DMS79 (cell line): ENCODE measurements at regions not wholly inside any gene's neighbourhood (a gene's known extent, or its start where the extent isn't known, plus 50 kb on each side); places are given as distances from the start of the nearest gene placed in this dataset.

Experiments
- DNase-seq: peaks from one replicate; lab custom pipeline; 2025; lab: John Stamatoyannopoulos, UW

DNA sequence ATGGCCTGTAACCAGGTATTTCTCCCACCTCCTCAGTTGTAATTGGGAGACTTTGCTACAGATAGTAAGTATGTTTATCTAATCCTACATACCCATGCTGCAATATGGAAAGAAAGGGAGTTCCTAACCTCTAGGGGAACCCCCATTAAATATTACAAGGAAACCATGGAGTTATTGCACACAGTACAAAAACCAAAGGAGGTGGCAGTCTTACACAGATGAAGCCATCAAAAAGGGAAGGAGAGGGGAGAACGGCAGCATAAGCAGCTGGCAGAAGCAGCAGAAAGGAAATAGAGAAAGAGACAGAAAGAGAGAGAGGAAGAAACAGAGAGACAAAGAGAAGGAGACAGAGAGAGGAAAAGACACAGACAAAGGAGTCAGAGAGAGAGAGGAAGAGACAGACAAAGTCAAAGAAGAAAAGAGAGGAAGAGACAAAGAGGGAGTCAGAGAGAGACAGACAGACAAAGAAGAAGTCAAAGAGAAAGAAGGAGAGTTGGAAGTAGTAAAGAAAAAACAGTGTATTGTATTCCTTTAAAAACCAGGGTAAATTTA, 142.9 kb downstream of the FASLG start:
- no peak for DNase-seq

DNA sequence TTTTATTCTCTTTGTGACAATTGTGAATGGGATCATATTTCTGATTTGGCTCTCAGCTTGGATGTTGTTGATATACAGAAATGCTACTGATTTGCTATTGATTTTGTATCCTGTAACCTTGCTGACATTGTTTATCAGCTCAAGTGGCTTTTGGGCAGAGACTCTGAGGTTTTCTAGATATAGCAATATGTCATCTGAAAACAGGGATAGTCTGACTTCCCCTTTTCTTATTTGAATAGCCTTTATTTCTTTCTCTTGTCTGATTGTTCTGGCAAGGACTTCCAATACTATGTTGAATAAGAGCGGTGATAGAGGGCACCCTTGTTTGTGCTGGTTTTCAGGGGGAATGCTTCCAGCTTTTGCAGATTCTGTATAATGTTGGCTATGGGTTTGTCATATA, 150.8 kb downstream of the FASLG start:
- no peak for DNase-seq

DNA sequence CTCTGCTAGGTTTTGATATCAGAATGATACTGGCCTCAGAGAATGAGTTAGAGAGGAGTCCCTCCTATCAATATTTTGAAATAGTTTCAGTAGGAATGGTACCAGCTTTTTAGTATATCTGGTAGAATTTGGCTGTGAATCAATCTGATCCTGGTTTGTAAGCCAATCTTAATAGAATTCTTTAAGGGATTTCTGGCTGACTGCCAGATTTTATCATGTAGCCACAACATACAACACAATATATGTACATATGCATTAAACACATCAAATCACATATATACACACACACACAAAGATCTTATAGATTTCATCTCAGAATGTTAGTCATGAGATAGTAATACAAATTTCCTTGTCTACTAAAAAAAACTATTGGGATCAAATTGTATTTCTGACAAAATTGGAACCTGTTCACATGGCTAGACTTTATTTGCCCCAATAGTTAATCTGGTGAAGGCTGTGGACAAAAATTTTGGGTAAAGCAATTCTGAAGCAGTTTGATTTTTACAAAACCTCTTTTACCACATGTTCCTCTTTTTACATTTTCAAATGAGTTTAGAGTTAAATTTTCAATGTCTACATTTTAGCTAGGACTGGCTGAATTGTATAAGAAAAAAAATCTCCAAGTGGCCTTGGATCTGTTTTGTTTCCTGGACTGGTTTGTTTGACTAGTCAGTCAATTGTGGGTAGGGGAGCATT, 151.7 kb downstream of the FASLG start:
- DNase-seq: no peak

DNA sequence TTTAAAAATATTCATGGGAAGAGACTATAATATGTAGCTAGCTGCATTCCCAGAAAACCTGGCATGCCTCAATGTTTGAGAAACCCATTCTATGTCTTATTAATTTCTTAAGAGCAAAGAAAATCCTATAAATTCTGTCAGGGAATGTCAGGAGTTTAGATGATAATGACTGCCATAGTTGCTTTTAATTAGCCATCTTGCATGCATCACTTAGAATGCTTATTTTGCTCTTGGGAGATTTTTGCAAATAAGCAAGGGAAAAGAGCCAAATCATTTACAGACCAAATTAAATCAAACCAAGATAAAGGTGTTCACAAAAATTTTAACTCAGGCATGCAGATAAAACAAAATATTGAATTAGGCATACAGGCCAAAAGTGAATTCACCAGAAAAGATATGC, 152.8 kb downstream of the FASLG start:
- DNase-seq: no peak

DNA sequence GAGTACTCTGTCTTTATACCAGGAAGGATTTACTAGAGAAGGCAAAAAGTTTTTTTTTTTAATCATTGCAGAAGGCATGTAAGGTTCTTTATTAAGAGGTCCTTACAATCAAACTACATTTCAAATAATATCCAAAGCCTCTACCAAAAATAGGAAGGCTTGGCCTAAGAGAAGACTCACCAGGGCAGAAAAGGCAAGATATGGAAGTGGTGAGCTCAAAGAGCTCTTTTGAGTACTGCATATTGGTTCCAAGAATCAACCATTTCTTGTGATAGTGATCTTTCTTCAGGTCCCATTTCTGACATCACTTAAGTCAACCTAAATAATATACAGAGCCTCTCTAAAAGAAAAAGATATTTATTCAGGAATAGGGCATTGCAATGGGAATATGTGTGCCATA, 153.2 kb downstream of the FASLG start:
- no peak for DNase-seq

DNA sequence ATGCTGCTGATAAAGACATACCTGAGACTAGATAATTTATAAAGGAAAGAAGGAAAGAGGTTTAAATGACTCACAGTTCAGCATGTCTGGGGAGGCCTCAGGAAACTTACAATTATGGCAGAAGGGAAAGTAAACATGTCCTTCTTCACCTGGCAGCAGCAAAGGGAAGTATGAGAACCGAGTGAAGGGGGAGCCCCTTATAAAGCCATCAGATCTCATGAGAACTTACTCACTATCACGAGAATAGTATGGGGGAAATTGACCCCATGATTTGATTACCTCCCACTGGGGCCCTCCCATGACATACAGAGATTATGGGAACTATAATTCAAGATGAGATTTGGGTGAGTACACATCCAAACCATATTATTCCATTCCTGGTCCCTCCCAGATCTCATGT, 154.4 kb downstream of the FASLG start:
- DNase-seq: no peak

DNA sequence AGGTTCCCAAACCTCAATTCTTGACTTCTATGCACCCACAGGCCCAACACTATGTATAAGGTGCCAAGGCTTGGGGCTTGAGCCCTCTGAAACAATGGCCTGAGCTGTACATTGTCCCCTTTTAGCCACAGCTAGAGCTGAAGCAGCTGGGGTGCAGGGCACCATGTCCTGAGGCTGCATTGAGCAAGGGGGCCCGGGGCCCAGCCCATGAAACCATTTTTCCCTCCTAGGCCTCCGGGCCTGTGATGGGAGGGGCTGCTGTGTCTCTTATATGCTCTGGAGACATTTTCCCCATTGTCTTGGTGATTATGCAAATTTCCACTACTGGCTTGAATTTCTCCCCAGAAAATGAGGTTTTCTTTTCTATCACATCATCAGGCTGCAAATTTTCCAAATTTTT, 155.5 kb downstream of the FASLG start:
- no peak for DNase-seq

DNA sequence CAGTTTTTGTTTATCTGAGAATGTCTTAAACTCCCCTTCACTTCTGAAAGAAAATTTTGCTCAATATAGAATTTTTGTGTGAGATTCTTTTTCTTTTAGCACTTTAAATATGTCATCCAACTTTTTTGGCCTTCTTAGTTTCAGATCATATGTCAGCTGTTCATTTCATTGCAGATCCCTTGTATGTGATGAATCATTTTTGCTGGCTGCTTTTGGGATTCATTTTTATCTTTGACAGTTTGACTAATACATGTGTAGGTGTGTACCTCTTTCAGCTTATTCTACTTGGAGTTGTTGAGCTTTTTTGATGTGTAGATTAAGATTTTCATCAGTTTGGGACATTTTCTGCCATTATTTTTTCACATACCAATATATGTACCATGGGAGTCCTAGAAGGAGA, 156.8 kb downstream of the FASLG start:
- DNase-seq: no peak

DNA sequence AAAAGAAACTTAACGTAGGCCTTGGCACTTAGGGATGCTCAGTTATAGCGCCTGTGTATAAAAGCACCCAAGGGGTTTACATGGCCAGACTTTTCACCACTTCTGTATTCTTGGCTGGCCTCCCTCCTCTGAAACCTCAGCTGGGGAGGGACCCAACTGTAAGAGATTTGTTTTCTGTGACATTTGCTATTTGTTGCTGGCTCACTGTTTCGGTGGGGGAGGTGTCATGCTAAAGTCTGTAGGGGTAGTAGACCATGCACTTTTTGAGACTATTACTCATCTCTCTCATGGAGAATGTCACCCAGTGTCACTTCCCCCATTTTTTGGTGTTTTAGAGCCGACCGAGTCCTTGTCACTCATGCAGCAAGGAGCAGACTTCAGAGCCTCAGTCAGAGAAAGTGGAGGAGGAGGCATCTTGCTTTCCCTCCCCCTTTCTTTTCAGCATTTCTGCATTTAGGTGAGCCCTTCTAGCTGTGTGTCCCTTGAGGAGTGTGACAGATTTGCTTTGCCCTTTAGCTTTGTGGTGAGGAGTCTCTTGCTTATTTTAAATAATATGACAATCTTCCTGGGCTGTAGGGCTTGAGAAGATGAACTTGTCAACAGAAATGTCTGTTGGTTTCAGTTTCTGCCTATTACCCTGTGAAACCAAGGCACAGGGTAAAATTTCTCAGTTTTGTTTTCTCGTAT, 160.1 kb downstream of the FASLG start:
- no peak for DNase-seq

DNA sequence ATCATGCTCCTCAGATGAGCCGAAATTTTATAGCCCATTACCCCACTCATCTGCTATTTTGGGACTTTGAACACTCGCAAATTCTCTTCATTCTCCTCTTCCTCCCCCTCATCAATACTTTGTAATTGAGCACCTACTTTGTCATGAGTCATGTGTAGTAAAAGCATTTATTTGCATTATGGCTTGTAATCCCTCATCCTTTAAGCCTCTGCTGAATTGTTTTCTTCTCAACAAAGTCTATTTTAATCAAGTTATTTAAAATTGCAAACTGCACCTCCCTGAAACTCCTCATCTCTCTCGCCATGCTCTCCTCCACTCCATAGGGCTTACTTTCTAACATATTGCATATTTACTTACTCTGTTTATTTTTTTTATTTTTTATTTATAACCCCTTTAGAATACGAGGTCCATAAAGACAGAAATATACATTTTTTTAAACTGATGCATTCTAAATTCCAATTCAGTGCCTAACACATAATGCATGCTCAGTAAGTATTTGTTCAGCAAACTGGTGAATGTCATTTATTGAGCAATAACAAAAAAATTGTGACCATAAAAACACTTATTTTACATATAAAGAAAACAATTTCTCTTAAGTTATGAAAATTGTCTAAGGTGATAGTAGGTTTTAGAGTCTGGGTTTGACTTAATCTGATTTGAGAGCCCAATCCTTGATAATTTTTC, 161.7 kb downstream of the FASLG start:
- DNase-seq: no peak

DNA sequence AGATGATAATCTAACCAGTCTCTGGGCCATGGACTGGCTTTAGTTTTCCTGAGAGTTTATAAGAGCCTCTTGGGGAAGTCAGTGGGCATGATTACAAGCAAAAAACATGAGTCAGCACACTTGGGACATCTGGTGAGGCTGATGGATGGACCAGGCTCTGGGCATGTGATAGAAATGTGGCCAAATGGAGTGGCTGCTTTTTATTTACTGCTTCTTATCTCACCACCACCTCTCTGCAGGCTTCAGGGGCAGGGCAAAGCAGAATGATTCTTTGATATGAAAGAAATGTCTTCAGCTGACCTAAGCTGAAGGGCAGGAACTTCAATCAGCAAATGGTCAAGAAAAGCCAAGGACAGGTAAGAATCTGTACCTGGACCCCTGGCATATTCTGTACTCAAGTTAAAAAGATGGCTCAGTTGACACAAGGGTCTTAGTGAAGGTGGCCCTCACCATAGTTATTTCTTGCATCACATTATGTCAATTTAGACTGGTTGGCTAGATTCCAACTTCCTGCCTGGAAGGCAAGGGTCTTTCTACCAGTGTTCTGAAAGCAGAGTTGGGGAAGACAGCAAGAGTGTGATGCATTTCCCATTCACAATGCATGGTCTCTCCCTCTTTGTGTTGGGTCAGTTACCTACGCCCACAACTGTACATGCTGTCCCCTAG, 162.8 kb downstream of the FASLG start:
- no peak for DNase-seq

DNA sequence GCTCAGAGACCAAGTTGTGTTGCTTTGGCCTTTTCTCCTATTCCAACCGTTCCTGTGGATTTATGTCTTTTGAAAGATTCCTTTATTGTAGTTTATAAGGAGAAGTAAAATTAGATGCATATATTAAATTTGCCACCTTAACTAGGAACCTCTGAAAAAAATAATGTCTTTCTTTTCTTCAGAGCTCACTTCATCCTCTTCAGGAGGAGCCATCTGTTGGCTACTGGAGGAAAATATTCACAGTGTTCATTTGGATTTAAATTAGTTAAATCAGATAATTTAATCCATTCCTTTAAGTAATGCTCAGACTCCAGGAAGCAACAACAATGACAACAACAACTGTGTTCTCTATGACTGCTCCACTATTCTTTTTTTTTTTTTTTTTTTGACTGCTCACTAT, 164.0 kb downstream of the FASLG start:
- DNase-seq: no peak

DNA sequence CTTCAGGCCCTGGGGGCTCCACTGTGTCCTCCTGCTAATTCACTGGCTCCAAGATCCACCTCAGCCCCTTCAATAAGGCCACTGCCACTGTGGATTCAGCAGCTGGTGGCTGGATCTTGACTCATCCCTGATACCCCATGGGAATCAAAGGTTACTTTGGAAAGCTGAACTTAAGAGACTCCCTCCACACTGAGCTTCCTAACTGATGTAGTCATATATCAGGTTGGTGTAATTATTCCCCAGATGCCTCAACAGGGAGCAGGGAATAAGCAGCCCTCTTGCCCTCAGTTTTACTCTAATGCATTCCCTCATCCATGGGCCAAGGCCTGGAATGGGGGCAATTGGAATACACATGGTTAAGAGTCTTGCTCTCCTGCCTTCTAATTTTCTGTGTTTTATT, 164.6 kb downstream of the FASLG start:
- DNase-seq: no peak

DNA sequence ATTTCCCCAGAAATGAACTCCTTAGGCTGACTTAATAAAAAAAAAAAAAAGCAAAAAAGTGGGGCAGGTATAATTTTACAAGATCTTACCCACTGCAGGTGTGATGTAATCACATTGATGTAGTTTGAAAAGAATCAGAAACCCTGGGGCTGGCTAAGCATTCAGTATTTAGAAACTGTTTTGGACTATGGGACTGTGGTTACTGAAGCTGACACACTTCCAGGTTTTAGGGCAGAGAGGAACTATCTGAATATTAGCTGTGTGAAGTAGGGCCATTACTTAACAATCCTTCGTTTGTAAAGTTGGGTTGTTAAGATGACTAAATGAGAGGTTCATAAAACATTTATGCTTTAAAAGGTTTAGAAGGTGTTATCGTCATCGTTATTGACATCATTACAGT, 165.3 kb downstream of the FASLG start:
- DNase-seq: no peak

DNA sequence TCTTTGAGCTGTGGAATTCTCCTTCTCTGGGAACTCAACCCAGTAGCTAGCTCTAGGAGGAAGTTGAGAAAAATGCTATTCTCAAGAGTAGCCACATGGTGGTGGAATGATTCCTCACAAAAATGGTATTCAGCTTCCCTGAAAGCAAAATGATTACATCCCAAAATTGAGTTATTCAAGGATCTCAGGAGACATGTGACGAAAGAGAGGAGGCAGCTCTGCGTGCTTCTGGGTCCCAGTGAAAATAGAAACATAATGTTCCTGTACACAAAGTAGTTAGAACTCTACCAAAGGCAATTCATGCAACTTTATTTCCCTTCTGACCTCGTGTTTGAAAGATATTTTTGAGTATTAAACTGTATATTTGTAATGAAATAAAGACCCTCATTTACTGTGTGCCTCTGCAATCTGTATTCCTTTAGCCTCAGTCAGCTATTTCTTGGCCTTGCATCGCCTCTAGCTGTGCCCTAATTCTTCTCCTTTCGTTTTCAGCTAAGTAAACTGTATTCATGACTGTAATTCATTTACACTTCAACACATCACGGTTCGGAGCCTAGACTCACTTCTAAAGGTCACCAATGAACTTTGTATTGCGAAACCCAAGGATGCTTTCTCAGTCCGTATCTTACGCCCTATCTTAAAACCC, 167.3 kb downstream of the FASLG start:
- DNase-seq: no peak

DNA sequence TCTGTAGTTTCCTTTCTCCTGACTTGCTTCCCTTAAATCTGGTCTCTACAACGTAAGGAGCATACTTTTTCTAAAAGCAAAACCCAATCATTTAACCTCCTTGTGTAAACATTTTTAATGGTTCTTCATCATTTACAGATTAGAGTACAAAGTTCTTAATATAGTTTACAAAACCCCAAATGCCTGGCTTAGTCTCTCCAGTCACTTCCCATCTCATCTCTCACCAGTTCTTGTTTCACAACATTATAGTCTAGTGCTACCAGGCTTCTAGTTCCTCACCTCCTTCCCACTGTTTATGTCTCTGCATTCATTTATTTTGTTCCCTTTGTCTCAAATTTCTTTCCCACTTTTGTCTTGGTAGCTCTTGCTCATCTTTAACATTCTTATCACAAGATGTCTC, 168.4 kb downstream of the FASLG start:
- DNase-seq: no peak

DNA sequence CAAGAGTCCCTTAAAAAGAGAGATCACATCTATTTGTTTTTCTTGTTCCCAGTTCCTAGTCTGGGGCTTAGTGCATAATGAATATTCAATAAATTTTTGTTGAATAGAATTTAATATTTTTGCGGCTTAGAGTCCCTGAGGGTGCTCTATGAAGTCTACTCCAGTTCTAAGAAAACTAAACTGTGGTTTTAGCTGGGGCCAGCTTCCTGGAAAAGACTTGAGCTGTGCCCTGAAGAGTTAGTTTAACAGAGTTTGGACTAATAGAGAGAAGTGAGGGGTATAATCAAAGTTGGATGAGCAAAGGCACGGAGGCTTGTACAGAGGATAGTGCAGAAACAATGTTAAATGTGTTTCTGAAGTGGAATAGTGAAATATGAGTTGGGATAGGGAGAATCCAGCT, 168.9 kb downstream of the FASLG start:
- DNase-seq: no peak

DNA sequence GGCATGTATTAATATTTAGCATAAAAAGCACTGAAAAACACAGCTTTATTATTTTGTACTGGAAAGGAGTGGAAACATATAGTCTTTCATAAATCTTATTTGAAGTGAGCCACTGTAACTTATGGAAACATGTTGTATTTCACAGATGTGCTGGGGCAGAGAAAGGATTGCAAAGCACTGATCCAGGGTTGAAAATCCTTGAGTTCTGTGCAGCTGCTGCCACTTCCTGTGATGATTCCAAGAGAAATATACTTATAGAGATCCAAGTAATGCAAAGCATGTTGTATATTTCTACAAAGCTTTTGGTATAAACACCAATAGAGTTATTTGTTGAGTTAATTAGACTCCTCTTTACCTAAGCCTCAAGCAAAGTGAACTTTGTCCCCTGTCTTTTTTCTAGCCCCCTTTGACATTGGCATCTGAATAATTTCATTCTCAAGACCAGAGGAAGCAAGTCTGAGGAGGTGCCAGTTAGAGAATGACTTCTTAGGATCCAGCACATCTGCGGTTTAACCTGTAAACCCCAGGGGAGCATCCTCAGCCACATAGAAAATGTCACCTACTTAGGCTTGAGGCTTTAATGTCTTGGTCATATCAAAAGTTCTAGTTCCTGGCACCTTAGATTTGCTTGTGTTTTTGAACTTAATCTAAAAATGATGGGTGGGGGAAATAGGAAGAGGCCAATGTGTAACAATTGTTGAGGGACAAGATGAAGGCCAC, 173.3 kb downstream of the FASLG start:
- no peak for DNase-seq

DNA sequence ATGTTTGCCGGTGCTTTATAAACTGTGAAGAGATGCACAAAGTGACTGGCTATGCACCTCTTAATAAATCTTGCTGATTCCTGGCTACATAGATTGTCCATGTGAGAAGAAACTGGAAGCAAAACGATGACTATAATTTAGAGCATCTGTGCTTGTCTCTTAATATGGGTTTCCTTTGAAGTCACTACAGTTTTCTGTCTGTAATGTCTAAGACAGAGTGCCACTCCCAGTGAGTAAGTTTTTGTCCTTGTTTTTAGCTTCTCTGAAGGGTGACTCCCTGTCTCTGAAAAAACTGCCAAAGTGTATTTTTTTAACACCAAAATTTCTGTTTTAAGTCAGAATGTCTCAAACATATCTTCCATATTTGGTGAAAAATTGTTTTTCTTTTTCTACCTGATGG, 175.1 kb downstream of the FASLG start:
- no peak for DNase-seq

DNA sequence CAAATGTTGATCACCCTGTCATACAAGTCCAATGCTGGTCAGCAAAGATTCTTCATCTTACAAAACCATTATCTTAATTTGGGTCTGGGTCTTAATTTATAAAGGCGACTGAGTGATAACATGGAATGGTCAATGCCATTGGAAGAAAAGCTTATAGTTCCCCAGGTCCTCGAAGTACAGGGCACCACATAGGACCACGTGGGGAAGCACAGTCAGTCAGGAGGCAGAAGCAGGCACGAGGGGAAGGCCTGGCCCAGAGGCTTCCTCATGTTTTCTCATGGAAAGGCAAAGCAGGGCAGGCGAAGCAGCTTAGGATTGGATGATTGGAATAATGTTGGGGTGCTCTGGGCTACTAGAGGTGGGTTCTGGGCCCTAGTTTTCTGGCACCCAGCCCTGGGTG, 175.7 kb downstream of the FASLG start:
- DNase-seq: no peak

DNA sequence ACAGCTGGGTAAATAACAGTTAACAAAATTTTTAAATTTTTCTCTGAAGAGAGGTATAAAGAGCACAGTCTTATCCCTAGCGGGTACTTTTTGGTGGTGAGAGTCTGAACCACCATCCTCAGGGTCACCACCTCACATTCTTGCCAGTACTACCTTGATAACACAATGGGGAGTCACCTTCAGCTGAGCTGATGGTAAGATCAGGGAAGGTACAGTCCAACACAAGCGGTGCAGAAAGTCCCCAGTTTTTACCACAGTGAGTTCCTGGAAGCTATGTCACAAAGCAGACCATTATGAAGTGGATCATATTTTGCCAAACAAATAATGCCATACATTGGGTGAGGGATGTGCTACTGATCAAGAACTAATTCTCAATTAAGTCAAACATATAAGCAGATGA, 176.9 kb downstream of the FASLG start:
- no peak for DNase-seq
